Activated CD8-positive, alpha-beta T cell treated with anti-CD3 and anti-CD28 coated beads for 36 hours (primary cell): ENCODE measurements at regions not wholly inside any gene's neighbourhood (a gene's known extent, or its start where the extent isn't known, plus 50 kb on each side); places are given as distances from the start of the nearest gene placed in this dataset.

Experiments used
- ATAC-seq: fragments of 200-7000 bp; cut with Tn5 transposase; one replicate; pipeline ENCODE4 v1.10.0; 2021; ENCODE audit warnings: mild to moderate bottlenecking, moderate library complexity
- CTCF ChIA-PET: fragments of 350-600 bp; sonication (Branson Sonifier 250); formaldehyde crosslinking; loops from one replicate; lab custom pipeline; 2021; ENCODE audit warnings: antibody characterized with exemption; lab: Charles Lee
- POLR2A ChIA-PET: fragments of 350-600 bp; sonication (Branson Sonifier 250); formaldehyde crosslinking; loops from one replicate; lab custom pipeline; 2021; ENCODE audit warnings: antibody characterized with exemption; lab: Charles Lee
- DNase-seq: peaks from one replicate; pipeline ENCODE4 v3.0.0-alpha.2; 2020
- H3K27ac Mint-ChIP-seq: one replicate; pipeline ENCODE4 v1.8.0; 2021; ENCODE audit warnings: mild to moderate bottlenecking, mixed read lengths
- H3K27me3 Mint-ChIP-seq: one replicate; pipeline ENCODE4 v1.8.0; 2021; ENCODE audit warnings: mixed read lengths
- H3K36me3 Mint-ChIP-seq: one replicate; pipeline ENCODE4 v1.8.0; 2021; ENCODE audit warnings: low read depth, mixed read lengths
- H3K4me1 Mint-ChIP-seq: one replicate; pipeline ENCODE4 v1.8.0; 2021; ENCODE audit warnings: low read depth, mixed read lengths
- H3K4me3 Mint-ChIP-seq: one replicate; pipeline ENCODE4 v1.8.0; 2021; ENCODE audit warnings: mild to moderate bottlenecking, moderate library complexity, mixed read lengths
- H3K9me3 Mint-ChIP-seq: one replicate; pipeline ENCODE4 v1.8.0; 2021; ENCODE audit warnings: mixed read lengths
- intact Hi-C: fragments of 100-400 bp; cut with micrococcal nuclease; formaldehyde crosslinking; loops from one replicate; pipeline ENCODE4 v1.10.0; 2022
- TF ChIP-seq, protein P1 (sequence below): fragments of 200-600 bp; IDR thresholded peaks from one replicate; pipeline ENCODE4 v1.8.0; 2022; ENCODE audit warnings: antibody characterized with exemption, mild to moderate bottlenecking

DNA sequence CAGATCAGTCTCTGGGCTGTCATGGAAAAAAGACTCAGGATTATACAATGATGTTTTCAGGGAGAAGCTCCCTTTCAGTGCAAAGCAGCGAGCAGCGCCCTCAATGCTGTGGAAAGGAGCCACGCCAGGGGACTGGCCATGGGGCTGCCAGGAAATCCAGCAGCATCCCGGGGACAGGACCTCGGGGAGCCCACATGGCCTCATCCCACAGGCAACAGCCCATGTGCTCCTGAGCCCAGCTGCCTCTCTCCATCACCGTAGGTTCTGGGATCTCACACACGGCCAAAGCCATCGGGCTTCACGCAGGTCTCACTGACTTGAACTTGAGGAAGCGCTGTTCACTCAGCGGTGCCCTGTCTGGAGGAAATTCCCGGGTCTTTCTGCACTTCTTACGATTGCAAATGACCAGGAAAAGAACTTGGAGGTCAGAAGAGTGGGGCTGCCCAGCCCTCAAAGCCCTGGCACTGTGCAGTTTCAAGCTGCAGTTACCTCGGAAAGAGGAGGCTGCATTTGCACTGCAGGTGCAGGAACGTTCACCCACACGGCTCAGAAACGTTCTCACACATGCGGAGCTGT, 125.9 kb upstream of the THBS2 start:
- no peak for DNase-seq
- POLR2A ChIA-PET = no interaction called here
- TF ChIP-seq, protein P1, sequence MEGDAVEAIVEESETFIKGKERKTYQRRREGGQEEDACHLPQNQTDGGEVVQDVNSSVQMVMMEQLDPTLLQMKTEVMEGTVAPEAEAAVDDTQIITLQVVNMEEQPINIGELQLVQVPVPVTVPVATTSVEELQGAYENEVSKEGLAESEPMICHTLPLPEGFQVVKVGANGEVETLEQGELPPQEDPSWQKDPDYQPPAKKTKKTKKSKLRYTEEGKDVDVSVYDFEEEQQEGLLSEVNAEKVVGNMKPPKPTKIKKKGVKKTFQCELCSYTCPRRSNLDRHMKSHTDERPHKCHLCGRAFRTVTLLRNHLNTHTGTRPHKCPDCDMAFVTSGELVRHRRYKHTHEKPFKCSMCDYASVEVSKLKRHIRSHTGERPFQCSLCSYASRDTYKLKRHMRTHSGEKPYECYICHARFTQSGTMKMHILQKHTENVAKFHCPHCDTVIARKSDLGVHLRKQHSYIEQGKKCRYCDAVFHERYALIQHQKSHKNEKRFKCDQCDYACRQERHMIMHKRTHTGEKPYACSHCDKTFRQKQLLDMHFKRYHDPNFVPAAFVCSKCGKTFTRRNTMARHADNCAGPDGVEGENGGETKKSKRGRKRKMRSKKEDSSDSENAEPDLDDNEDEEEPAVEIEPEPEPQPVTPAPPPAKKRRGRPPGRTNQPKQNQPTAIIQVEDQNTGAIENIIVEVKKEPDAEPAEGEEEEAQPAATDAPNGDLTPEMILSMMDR = no peak
- intact Hi-C loops = no loop called here
- Mint-ChIP-seq H3K9me3 (peaks cover 7% of the 10 kb centered on the region), H3K4me3 (no peak overlapping the region), H3K36me3 (no peaks in the 10 kb centered on the region), H3K4me1 (no peaks in the 10 kb centered on the region), H3K27me3 (peaks cover 14% of the 10 kb centered on the region), H3K27ac (no peak overlapping the region)
- CTCF ChIA-PET = no interaction called here
- no peak for ATAC-seq

DNA sequence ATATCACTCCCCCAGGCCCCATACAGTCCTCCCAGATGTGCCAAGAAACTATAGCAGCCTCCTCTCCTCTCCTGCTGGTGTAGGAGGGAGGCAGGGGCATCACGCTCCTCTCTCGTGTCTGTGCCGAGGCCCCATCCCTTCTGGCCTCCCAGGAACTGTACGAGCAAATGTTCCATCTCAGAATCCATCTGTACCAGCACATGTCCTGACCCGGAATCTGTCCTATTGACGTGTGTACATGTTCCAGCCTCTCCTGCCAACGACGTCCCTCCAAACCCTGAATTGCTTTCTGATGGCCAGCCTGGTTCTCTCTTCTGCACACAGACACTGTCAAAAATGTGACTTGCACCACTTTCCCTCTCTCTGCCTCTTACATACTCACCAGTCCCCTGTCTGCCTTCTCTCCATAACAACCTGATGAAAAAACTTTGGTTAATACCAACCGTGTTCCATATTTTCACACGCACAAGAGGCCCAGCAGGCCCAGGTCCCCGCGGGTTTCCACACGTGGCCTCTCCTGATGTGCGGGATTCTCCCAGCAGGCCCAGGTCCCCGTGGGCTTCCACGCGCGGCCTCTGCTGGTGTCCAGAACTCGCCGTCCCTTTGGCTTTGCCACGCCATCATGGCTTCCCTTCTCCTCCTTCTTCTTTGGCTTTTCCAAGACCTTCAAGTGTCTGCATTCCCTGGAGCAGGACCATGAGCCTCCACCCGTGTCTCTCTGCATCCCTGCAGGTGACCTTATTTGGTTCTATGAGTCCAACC, 125.2 kb upstream of the THBS2 start:
- ATAC-seq (no peak), DNase-seq (no peak)
- intact Hi-C loops = no loop called here
- TF ChIP-seq, protein P1 = no peak
- CTCF ChIA-PET = no interaction called here
- POLR2A ChIA-PET = no interaction called here
- H3K36me3 Mint-ChIP-seq = no peaks in the 10 kb centered on the region
- no peak overlapping the region for H3K27ac Mint-ChIP-seq
- H3K4me1 Mint-ChIP-seq = no peaks in the 10 kb centered on the region
- H3K9me3 Mint-ChIP-seq = peaks cover 7% of the 10 kb centered on the region
- H3K4me3 Mint-ChIP-seq = no peak overlapping the region
- peaks cover 14% of the 10 kb centered on the region for H3K27me3 Mint-ChIP-seq

DNA sequence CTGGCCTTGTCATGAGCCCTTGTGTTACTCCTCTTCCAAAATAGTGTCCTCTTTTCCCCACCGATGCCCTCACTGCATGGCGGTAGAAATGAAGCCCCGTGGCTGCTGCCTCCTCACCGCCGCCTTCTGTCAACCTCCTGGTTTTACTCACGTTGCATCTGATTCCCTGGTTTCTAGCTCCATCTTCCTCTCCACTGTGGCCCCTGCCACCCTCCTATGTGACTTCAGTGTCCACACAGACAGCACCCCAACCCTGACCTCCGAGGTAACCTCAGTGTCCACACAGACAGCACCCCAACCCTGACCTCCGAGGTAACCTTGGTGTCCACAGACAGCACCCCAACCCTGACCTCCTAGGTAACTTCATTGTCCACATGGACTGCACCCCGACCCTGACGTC, 122.8 kb upstream of the THBS2 start:
- Mint-ChIP-seq H3K27me3 (peaks cover 8% of the 10 kb centered on the region), H3K36me3 (no peaks in the 10 kb centered on the region), H3K27ac (no peak overlapping the region), H3K4me3 (no peak overlapping the region), H3K4me1 (no peaks in the 10 kb centered on the region), H3K9me3 (peaks cover 2% of the 10 kb centered on the region)
- ATAC-seq (no peak), DNase-seq (no peak)
- ChIA-PET POLR2A (no interaction called here), CTCF (no interaction called here)
- TF ChIP-seq, protein P1 = no peak
- intact Hi-C loops = no loop called here

DNA sequence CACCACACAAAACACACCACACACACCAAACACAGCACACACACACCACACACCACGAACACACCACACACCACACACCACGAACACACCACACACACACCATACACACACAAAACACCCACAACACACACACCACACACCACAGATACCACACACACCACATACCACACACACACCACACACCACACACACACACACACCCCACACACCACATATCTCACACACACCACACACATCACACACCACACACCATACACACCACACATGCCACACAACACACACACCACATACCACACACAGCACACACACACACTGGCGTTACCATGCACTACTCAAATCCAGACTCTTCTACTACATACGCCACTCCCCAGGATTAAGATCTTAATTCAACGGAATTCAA, 118.9 kb upstream of the THBS2 start:
- Mint-ChIP-seq H3K9me3 (peaks cover under 1% of the 10 kb centered on the region), H3K27ac (no peak overlapping the region), H3K27me3 (peaks cover 2% of the 10 kb centered on the region), H3K36me3 (no peaks in the 10 kb centered on the region), H3K4me1 (no peaks in the 10 kb centered on the region), H3K4me3 (no peak overlapping the region)
- CTCF ChIA-PET = no interaction called here
- TF ChIP-seq, protein P1 = no peak
- POLR2A ChIA-PET = no interaction called here
- ATAC-seq (no peak), DNase-seq (no peak)
- intact Hi-C loops = no loop called here

DNA sequence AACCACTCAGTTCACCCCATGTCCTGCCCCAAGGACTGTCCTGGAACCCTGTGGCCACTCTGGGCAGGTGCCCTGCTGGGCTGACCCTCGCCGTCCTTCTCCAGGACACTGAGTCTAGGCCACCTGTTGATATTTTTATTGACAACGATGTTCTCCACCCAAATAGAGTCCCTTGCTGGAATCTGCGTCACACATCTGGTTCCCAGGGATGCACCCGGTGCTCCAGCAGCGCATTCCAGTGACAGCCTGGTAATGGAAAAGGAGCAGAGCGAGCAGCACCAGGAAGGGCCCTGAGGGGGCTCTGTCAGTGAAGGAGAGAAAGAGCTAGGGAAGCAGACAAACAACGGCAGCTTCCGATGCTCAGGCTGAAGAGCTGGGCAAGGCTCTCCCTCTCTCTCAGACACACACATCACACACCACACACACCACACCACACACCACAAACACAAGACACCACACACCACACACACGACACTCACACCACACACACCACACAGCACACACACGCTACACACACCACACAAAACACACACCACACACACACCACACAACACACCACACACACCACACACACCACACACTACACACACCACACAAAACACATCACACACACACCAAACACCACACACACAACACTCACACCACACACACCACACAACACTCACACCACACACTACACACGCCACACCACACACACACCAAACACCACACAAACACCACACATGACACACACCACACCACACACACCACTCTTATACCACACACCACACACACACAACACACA, 117.9 kb upstream of the THBS2 start:
- H3K4me3 Mint-ChIP-seq = no peak overlapping the region
- POLR2A ChIA-PET = no interaction called here
- CTCF ChIA-PET = no interaction called here
- no peaks in the 10 kb centered on the region for H3K36me3 Mint-ChIP-seq
- H3K27me3 Mint-ChIP-seq = peaks cover 2% of the 10 kb centered on the region
- intact Hi-C loops = no loop called here
- TF ChIP-seq, protein P1 = no peak
- H3K27ac Mint-ChIP-seq = no peak overlapping the region
- DNase-seq = peak; percentile 3
- no peaks in the 10 kb centered on the region for H3K4me1 Mint-ChIP-seq
- no peaks in the 10 kb centered on the region for H3K9me3 Mint-ChIP-seq
- peak; percentile 58 for ATAC-seq
